ENCODE measurements at regions not wholly inside any gene's neighbourhood (a gene's known extent, or its start where the extent isn't known, plus 50 kb on each side); places are given as distances from the start of the nearest gene placed in this dataset.

GRCh38 chr20:47927944-47928343, 142.7 kb upstream of the SULF2 start:
- TF ChIP-seq GLIS3 (CRISPR knock-in tag; IDR thresholded peaks at IDR 0.05) (no peak), CSDC2 (CRISPR knock-in tag; IDR thresholded peaks at IDR 0.05) (no peak), PATZ1 (CRISPR knock-in tag; IDR thresholded peaks at IDR 0.05; ENCODE audit: borderline replicate concordance) (no peak)

Data from SK-N-SH treated with all-trans-retinoic acid at 6 μM for 48 hours (cell line).